ENCODE measurements at regions not wholly inside any gene's neighbourhood (a gene's known extent, or its start where the extent isn't known, plus 50 kb on each side); places are given as distances from the start of the nearest gene placed in this dataset.

DNA sequence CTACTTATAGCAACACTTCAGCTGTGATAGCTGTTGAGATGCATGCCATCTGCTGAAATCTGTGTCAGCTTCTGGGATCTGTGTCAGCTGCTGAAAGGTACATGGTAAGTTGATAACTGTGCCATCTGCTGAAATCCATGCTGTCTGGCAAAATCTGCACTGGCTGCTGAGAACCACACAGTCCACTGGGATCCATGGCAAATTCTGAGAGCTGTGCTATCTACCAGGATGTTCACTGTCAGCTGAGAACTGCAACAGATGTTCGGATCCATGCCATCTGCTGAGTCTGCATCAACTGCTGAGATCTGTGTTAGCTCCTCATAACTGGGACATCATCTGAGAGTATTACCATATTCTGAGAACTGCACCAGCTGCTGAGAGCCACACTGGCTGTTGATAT is 430.5 kb upstream of the POU3F4 start:
- no peaks in the 10 kb centered on the region for H3K9me2 ChIP-seq (ENCODE audit: insufficient read depth)
- H3K4me2 ChIP-seq (ENCODE audit: low read length) = no peak overlapping the region
- CTCF ChIA-PET = no interaction called here
- POLR2A ChIA-PET = no interaction called here
- H3K79me2 ChIP-seq (ENCODE audit: insufficient read depth, low read length) = no peaks in the 10 kb centered on the region
- DNase-seq (ENCODE audit: low read depth, low spot score) (no peak), ATAC-seq (no peak)
- no peaks in the 10 kb centered on the region for H3K9me3 ChIP-seq (ENCODE audit: control insufficient read depth in 1 of 2, insufficient read depth in 1 of 2, low read depth in 1 of 2, low read length in 2 of 2)
- H3K36me3 ChIP-seq (ENCODE audit: control insufficient read depth in 1 of 2, insufficient read depth in 2 of 2, low read length in 2 of 2) = no peaks in the 10 kb centered on the region
- intact Hi-C loops (cut with micrococcal nuclease) = no loop called here
- no peak overlapping the region for H3K27ac ChIP-seq (ENCODE audit: low read depth, low read length)
- BruUV-seq (replicated peaks) = no TSS peak
- no peaks in the 10 kb centered on the region for H4K20me1 ChIP-seq (ENCODE audit: insufficient read depth)
- no peaks in the 10 kb centered on the region for H3K4me1 ChIP-seq (ENCODE audit: control insufficient read depth in 1 of 2, insufficient read depth in 2 of 2, low read length in 2 of 2)
- no peak overlapping the region for H3K9ac ChIP-seq (ENCODE audit: low read length)
- H2AFZ ChIP-seq (ENCODE audit: low read depth, low read length, poor library complexity, severe bottlenecking) = no peak overlapping the region
- H3K4me3 ChIP-seq (replicated peaks in 1 of 2; ENCODE audit: low read depth in 1 of 2, low read length in 2 of 2) = no peak overlapping the region
- TF ChIP-seq EZH2phosphoT487 (IDR thresholded peaks at IDR 0.05; ENCODE audit: borderline replicate concordance) = no peak
- TF ChIP-seq, protein P1, sequence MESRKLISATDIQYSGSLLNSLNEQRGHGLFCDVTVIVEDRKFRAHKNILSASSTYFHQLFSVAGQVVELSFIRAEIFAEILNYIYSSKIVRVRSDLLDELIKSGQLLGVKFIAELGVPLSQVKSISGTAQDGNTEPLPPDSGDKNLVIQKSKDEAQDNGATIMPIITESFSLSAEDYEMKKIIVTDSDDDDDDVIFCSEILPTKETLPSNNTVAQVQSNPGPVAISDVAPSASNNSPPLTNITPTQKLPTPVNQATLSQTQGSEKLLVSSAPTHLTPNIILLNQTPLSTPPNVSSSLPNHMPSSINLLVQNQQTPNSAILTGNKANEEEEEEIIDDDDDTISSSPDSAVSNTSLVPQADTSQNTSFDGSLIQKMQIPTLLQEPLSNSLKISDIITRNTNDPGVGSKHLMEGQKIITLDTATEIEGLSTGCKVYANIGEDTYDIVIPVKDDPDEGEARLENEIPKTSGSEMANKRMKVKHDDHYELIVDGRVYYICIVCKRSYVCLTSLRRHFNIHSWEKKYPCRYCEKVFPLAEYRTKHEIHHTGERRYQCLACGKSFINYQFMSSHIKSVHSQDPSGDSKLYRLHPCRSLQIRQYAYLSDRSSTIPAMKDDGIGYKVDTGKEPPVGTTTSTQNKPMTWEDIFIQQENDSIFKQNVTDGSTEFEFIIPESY (IDR thresholded peaks at IDR 0.05; ENCODE audit: extremely low read depth, insufficient replicate concordance, low read length) = no peak
- RAD21 ChIA-PET (ENCODE audit: low non-redundant PET in 1 of 2, low total read pairs in 2 of 2, uncharacterized antibody in 2 of 2, unreplicated experiment in 2 of 2) = no interaction called here
- no peaks in the 10 kb centered on the region for H3K27me3 ChIP-seq (ENCODE audit: insufficient read depth, low read length)

DNA sequence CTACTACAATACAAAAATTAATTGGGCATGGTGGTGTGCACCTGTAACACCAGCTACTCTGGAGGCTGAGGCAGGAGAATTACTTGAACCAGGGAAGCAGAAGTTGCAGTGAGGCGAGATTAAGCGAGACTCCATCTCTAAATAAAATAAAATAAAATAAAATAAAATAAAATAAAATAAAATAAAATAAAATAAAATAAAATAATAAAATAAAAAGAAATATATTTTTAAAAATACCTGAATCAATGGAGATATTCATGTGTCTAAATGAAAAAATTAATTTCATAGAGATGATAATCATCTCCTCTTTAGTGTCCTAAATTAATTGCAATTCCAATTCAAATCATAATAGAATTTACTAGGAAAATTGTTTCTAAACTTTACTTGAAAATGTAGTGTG is 406.1 kb upstream of the POU3F4 start:
- ChIA-PET RAD21 (ENCODE audit: low non-redundant PET in 1 of 2, low total read pairs in 2 of 2, uncharacterized antibody in 2 of 2, unreplicated experiment in 2 of 2) (no interaction called here), CTCF (no interaction called here), POLR2A (no interaction called here)
- no TSS peak for BruUV-seq (replicated peaks)
- Histone ChIP-seq H3K4me3 (replicated peaks in 1 of 2; ENCODE audit: low read depth in 1 of 2, low read length in 2 of 2) (no peak overlapping the region), H3K4me2 (ENCODE audit: low read length) (no peak overlapping the region), H3K27ac (ENCODE audit: low read depth, low read length) (no peak overlapping the region), H3K4me1 (ENCODE audit: control insufficient read depth in 1 of 2, insufficient read depth in 2 of 2, low read length in 2 of 2) (no peaks in the 10 kb centered on the region), H3K79me2 (ENCODE audit: insufficient read depth, low read length) (no peaks in the 10 kb centered on the region), H2AFZ (ENCODE audit: low read depth, low read length, poor library complexity, severe bottlenecking) (no peak overlapping the region), H4K20me1 (ENCODE audit: insufficient read depth) (no peaks in the 10 kb centered on the region), H3K36me3 (ENCODE audit: control insufficient read depth in 1 of 2, insufficient read depth in 2 of 2, low read length in 2 of 2) (no peaks in the 10 kb centered on the region), H3K27me3 (ENCODE audit: insufficient read depth, low read length) (no peaks in the 10 kb centered on the region), H3K9me3 (ENCODE audit: control insufficient read depth in 1 of 2, insufficient read depth in 1 of 2, low read depth in 1 of 2, low read length in 2 of 2) (no peaks in the 10 kb centered on the region), H3K9me2 (ENCODE audit: insufficient read depth) (no peaks in the 10 kb centered on the region), H3K9ac (ENCODE audit: low read length) (no peak overlapping the region)
- intact Hi-C loops (cut with micrococcal nuclease) = no loop called here
- no peak for TF ChIP-seq RAD21 (IDR thresholded peaks at IDR 0.05; ENCODE audit: low read depth)
- TF ChIP-seq EGR1 (IDR thresholded peaks at IDR 0.05; ENCODE audit: low read depth) = no peak
- TF ChIP-seq POLR2AphosphoS5 (IDR thresholded peaks at IDR 0.05; ENCODE audit: low read depth, low read length) = no peak
- TF ChIP-seq SRF (IDR thresholded peaks at IDR 0.05; ENCODE audit: low read depth) = no peak
- ATAC-seq (no peak), DNase-seq (ENCODE audit: low read depth, low spot score) (no peak)

Measured in HCT116 (cell line).